WTC11 (cell line): ENCODE measurements at regions not wholly inside any gene's neighbourhood (a gene's known extent, or its start where the extent isn't known, plus 50 kb on each side); places are given as distances from the start of the nearest gene placed in this dataset.

ENCODE experiments used
- CTCF ChIP-seq: fragments of 200-600 bp; IDR thresholded peaks from 2 replicates; pipeline ENCODE4 v1.8.0; 2022; ENCODE audit warnings: antibody characterized with exemption
- RORB ChIP-seq: fragments of 250-450 bp; sonication (Bioruptor Pico); IDR thresholded peaks from 2 replicates; pipeline ENCODE4 v1.9.0; 2021; ENCODE audit warnings: mild to moderate bottlenecking
- SMAD3 ChIP-seq: sonication (generic); formaldehyde crosslinking; IDR thresholded peaks from 2 replicates; pipeline ENCODE4 v1.8.0; 2022; ENCODE audit warnings: missing genetic modification reagents, mild to moderate bottlenecking, borderline replicate concordance
- ZMAT4 ChIP-seq: fragments of 250-450 bp; sonication (Bioruptor Pico); IDR thresholded peaks from 2 replicates; pipeline ENCODE4 v1.9.0; 2021; ENCODE audit warnings: mild to moderate bottlenecking

- no peak for TF ChIP-seq SMAD3 (CRISPR knock-in tag)
- no peak for TF ChIP-seq CTCF
- TF ChIP-seq ZMAT4 (CRISPR knock-in tag): no peak
- TF ChIP-seq RORB (CRISPR knock-in tag): no peak
Observed at GRCh38 chr1:37262439-37263170, 211.8 kb upstream of the ZC3H12A start.
